Ishikawa (cell line): ENCODE measurements at regions not wholly inside any gene's neighbourhood (a gene's known extent, or its start where the extent isn't known, plus 50 kb on each side); places are given as distances from the start of the nearest gene placed in this dataset.

Experiments used
- CEBPB ChIP-seq: IDR thresholded peaks from 2 replicates; pipeline ENCODE4 v1.6.1; 2012
- CREB1 ChIP-seq: IDR thresholded peaks from 2 replicates; pipeline ENCODE4 v1.6.1; 2012; ENCODE audit warnings: low read depth
- EGR1 ChIP-seq: IDR thresholded peaks from 2 replicates; pipeline ENCODE4 v1.6.1; 2012
- EP300 ChIP-seq: IDR thresholded peaks from 2 replicates; pipeline ENCODE4 v1.6.1; 2012; ENCODE audit warnings: borderline replicate concordance
- FOXM1 ChIP-seq: IDR thresholded peaks from 2 replicates; pipeline ENCODE4 v1.6.1; 2012; ENCODE audit warnings: low read depth, borderline replicate concordance
- MAX ChIP-seq: IDR thresholded peaks from 2 replicates; pipeline ENCODE4 v1.6.1; 2012
- NFIC ChIP-seq: IDR thresholded peaks from 2 replicates; pipeline ENCODE4 v1.6.1; 2012
- RAD21 ChIP-seq: IDR thresholded peaks from 2 replicates; pipeline ENCODE4 v1.6.1; 2012; ENCODE audit warnings: low read depth
- TAF1 ChIP-seq: IDR thresholded peaks from 2 replicates; pipeline ENCODE4 v1.6.1; 2012; ENCODE audit warnings: low read depth, mild to moderate bottlenecking
- TCF12 ChIP-seq: IDR thresholded peaks from 2 replicates; pipeline ENCODE4 v1.6.1; 2012; ENCODE audit warnings: low read depth
- TEAD4 ChIP-seq: IDR thresholded peaks from 2 replicates; pipeline ENCODE4 v1.6.1; 2012
- YY1 ChIP-seq: IDR thresholded peaks from 2 replicates; pipeline ENCODE4 v1.6.1; 2012; ENCODE audit warnings: low read depth
- ZBTB7A ChIP-seq: IDR thresholded peaks from 2 replicates; pipeline ENCODE4 v1.6.1; 2012; ENCODE audit warnings: low read depth
- TF ChIP-seq, protein P1 (sequence below): IDR thresholded peaks from 2 replicates; pipeline ENCODE4 v1.6.1; 2012
- TF ChIP-seq, protein P2 (sequence below): IDR thresholded peaks from 2 replicates; pipeline ENCODE4 v1.6.1; 2012; ENCODE audit warnings: low read depth, mild to moderate bottlenecking

- TF ChIP-seq MAX (no peak), EP300 (no peak), TEAD4 (no peak)
Observed at GRCh38 chr4:4780729-4781244, 78.7 kb upstream of the MSX1 start.

DNA sequence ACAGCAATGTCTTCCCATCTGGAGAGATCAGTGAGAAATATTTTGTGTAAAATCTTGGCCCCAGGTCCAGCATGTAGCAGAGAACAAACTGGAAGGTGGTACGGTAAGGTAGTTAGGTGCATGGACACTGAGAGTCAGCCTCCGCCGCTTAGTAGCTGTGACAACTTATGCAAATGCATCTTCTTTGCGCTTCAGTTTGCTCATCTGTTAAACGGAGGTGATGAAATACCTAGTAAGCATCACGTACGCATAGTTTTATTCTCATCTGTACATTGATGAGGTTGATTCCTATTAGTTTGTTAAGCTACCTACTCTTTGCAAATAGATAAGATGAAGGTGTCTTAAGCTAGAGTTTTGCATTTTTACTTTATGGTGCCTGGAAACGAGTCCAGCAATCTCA lies 80.0 kb upstream of the MSX1 start:
- TF ChIP-seq NFIC (no peak), FOXM1 (no peak), TCF12 (no peak), TEAD4 (no peak), YY1 (no peak), ZBTB7A (no peak)
- TF ChIP-seq, protein P1, sequence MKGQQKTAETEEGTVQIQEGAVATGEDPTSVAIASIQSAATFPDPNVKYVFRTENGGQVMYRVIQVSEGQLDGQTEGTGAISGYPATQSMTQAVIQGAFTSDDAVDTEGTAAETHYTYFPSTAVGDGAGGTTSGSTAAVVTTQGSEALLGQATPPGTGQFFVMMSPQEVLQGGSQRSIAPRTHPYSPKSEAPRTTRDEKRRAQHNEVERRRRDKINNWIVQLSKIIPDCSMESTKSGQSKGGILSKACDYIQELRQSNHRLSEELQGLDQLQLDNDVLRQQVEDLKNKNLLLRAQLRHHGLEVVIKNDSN = no peak

- no peak for TF ChIP-seq EP300
- TF ChIP-seq CREB1 = no peak
- no peak for TF ChIP-seq EGR1
- TF ChIP-seq, protein P1 = no peak
- TF ChIP-seq, protein P2, sequence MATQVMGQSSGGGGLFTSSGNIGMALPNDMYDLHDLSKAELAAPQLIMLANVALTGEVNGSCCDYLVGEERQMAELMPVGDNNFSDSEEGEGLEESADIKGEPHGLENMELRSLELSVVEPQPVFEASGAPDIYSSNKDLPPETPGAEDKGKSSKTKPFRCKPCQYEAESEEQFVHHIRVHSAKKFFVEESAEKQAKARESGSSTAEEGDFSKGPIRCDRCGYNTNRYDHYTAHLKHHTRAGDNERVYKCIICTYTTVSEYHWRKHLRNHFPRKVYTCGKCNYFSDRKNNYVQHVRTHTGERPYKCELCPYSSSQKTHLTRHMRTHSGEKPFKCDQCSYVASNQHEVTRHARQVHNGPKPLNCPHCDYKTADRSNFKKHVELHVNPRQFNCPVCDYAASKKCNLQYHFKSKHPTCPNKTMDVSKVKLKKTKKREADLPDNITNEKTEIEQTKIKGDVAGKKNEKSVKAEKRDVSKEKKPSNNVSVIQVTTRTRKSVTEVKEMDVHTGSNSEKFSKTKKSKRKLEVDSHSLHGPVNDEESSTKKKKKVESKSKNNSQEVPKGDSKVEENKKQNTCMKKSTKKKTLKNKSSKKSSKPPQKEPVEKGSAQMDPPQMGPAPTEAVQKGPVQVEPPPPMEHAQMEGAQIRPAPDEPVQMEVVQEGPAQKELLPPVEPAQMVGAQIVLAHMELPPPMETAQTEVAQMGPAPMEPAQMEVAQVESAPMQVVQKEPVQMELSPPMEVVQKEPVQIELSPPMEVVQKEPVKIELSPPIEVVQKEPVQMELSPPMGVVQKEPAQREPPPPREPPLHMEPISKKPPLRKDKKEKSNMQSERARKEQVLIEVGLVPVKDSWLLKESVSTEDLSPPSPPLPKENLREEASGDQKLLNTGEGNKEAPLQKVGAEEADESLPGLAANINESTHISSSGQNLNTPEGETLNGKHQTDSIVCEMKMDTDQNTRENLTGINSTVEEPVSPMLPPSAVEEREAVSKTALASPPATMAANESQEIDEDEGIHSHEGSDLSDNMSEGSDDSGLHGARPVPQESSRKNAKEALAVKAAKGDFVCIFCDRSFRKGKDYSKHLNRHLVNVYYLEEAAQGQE = no peak
- TF ChIP-seq ZBTB7A = no peak
- no peak for TF ChIP-seq FOXM1
- no peak for TF ChIP-seq RAD21
- TF ChIP-seq TAF1 = no peak
- TF ChIP-seq YY1 = no peak
- TF ChIP-seq NFIC = no peak
- no peak for TF ChIP-seq TCF12
- TF ChIP-seq CEBPB = no peak
- no peak for TF ChIP-seq MAX
- no peak for TF ChIP-seq TEAD4
Observed at GRCh38 chr4:4779054-4779453, 80.4 kb upstream of the MSX1 start.

DNA sequence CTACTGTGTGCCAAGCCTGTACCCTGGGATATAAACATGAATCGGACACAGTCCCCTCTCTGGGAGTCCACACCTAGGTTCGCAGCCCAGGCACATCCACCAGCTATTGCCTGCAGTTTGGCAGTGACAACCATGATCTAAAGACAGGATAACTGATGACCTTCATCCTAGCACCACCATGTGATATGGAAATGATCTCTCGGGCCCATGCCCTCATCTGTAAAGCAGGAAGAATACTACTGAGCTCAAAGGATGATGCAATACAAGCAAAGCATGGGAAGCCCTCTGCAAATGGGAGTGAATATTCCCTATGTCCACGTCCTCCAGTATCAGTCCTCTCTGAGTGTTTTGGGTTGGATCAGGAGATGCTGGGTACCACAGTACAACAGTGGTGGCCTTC lies 80.9 kb upstream of the MSX1 start:
- TF ChIP-seq RAD21 (no peak), YY1 (no peak), NFIC (no peak), FOXM1 (no peak), CEBPB (no peak), TEAD4 (no peak), TCF12 (no peak), TAF1 (no peak)

DNA sequence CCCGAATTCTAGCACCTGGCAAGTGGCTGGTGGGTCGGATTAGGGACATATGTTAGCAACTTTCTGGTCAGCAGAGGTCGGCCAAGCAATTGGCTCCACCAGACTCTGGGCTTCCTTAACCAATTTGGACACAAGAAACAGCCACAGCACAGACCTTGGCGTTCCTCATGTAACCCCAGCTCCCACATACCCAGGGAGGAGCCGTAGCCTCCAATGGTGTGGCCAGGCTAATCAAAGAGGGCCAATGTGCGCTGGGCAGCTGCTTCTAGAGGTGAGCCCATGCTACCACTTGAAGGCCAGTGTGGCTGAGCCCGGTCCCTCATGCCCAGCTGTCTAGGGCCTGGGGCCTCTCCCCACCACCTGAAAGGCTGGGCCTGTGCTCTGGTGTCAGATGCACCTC lies 82.5 kb upstream of the MSX1 start:
- no peak for TF ChIP-seq TAF1
- TF ChIP-seq FOXM1 = no peak
- TF ChIP-seq RAD21 = no peak
- no peak for TF ChIP-seq ZBTB7A
- no peak for TF ChIP-seq EGR1
- TF ChIP-seq, protein P2 = no peak
- no peak for TF ChIP-seq NFIC
- TF ChIP-seq EP300 = no peak
- no peak for TF ChIP-seq TCF12
- no peak for TF ChIP-seq CREB1
- TF ChIP-seq TEAD4 = no peak
- TF ChIP-seq CEBPB = no peak

DNA sequence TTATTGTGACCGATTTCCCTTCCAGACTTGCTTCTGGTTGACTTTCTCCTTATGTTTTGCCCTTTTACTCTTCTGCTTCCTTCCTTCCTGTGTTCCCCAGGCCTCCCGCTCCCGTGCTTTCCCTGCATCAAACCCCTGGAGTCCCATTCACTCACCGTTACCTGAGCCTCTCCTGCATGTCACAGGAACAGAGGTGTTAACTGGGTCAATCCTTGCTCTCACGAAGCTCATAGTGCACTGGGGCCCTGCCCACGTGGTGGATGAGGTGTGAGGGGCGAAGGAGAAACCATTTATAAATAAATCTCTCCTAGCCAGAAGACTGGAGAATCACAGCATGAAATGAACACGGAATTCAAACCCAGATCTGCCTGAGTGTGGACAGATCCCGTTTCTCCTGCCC lies 83.1 kb upstream of the MSX1 start:
- TF ChIP-seq MAX (0 out of 2 replicates have a peak, but pooled peaks have one; percentile 28), NFIC (no peak), EGR1 (no peak), TAF1 (no peak)

DNA sequence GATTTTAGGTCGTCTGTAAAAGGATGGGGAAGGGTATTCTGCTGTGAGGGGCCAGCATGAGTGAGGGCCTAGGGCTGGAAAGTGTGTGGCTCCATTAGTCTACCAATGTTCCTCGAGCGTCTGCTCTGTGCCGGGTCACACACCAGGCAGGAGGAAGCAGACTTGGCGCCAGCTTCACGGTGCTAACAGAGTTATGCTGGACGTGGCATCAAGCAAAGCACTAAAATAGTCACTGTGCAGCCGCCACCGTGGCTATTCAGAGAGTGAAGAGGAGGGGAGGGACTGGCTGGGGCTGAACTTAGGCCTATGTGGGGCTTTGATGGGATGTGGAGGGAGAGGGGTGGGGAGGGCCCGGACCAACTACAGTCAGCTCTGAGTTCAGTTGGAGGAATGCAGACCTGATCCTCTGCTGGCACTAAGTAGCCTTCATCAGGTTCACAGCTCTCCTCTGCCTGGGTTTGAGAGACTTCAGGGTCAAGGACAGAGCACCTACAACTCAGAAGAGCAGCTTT lies 83.9 kb upstream of the MSX1 start:
- TF ChIP-seq TCF12 = no peak
- TF ChIP-seq RAD21 = no peak
- no peak for TF ChIP-seq EP300
